ENCODE measurements at regions not wholly inside any gene's neighbourhood (a gene's known extent, or its start where the extent isn't known, plus 50 kb on each side); places are given as distances from the start of the nearest gene placed in this dataset.

GRCh38 chr12:81963636-81964035, 204.5 kb upstream of the PPFIA2 start:
- TF ChIP-seq CTCF (IDR thresholded peaks at IDR 0.05; ENCODE audit: low read length) (no peak), EZH2 (optimal IDR thresholded peaks at IDR 0.05; ENCODE audit: low read depth, low read length) (no peak), EZH2phosphoT487 (IDR thresholded peaks at IDR 0.05; ENCODE audit: low read length) (no peak)

Data from MM.1S (cell line).